ENCODE measurements at regions not wholly inside any gene's neighbourhood (a gene's known extent, or its start where the extent isn't known, plus 50 kb on each side); places are given as distances from the start of the nearest gene placed in this dataset.

DNA sequence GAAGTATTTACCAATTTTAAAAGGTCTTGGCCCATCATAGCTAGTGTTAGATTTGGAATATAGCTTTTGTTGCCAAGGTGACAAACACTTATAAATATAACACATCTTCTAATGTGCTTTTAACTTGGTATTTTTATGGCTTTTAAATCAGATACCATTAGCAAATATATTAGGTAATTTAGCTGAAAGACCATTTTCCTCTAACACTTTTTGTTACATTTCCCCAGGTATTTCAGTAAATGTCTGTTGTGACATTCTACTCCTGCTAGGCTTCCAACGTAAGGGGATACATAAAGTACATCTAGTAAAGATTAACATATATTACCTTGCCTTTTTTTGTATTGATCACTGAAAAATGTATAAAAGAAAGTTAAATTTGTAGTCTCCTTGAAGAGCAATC lies 75.0 kb upstream of the SEM1 start:
- TF ChIP-seq, protein P1, sequence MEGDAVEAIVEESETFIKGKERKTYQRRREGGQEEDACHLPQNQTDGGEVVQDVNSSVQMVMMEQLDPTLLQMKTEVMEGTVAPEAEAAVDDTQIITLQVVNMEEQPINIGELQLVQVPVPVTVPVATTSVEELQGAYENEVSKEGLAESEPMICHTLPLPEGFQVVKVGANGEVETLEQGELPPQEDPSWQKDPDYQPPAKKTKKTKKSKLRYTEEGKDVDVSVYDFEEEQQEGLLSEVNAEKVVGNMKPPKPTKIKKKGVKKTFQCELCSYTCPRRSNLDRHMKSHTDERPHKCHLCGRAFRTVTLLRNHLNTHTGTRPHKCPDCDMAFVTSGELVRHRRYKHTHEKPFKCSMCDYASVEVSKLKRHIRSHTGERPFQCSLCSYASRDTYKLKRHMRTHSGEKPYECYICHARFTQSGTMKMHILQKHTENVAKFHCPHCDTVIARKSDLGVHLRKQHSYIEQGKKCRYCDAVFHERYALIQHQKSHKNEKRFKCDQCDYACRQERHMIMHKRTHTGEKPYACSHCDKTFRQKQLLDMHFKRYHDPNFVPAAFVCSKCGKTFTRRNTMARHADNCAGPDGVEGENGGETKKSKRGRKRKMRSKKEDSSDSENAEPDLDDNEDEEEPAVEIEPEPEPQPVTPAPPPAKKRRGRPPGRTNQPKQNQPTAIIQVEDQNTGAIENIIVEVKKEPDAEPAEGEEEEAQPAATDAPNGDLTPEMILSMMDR (CRISPR knock-in tag; IDR thresholded peaks at IDR 0.05) = no peak
- no peak for TF ChIP-seq DNMT3B (CRISPR knock-in tag; conservative IDR thresholded peaks at IDR 0.05)
- TF ChIP-seq ZNF792 (CRISPR knock-in tag; IDR thresholded peaks at IDR 0.05) = no peak
- no peak for TF ChIP-seq CBX5 (CRISPR knock-in tag; IDR thresholded peaks at IDR 0.05; ENCODE audit: borderline replicate concordance)
